Parathyroid adenoma (tissue), 2 donors: ENCODE measurements at regions not wholly inside any gene's neighbourhood (a gene's known extent, or its start where the extent isn't known, plus 50 kb on each side); places are given as distances from the start of the nearest gene placed in this dataset.

Experiments used
- H2AFZ ChIP-seq: fragments of 300-600 bp; sonication (generic); one replicate; pipeline ENCODE4 v1.7.0; 2017; ENCODE audit warnings: antibody characterized with exemption, mild to moderate bottlenecking
- H3K27ac ChIP-seq: fragments of 300-600 bp; sonication (generic); one replicate; pipeline ENCODE4 v1.7.0; 2017
- H3K27me3 ChIP-seq: fragments of 300-600 bp; sonication (generic); one replicate; pipeline ENCODE4 v1.7.0; 2017; ENCODE audit warnings: low read length; ENCODE audit not compliant: control insufficient read depth, insufficient read depth
- H3K36me3 ChIP-seq: fragments of 300-600 bp; sonication (generic); one replicate; pipeline ENCODE4 v1.7.0; 2017; ENCODE audit warnings: low read length; ENCODE audit not compliant: control insufficient read depth, insufficient read depth
- H3K4me1 ChIP-seq: fragments of 300-600 bp; sonication (generic); one replicate; pipeline ENCODE4 v1.7.0; 2017; ENCODE audit warnings: control low read depth
- H3K4me2 ChIP-seq: fragments of 300-600 bp; sonication (generic); one replicate; pipeline ENCODE4 v1.7.0; 2017; ENCODE audit warnings: low read length
- H3K4me3 ChIP-seq: fragments of 300-600 bp; sonication (generic); one replicate; pipeline ENCODE4 v1.7.0; 2017; ENCODE audit warnings: low read depth, low read length
- H3K79me2 ChIP-seq: fragments of 300-600 bp; sonication (generic); one replicate; pipeline ENCODE4 v1.7.0; 2017; ENCODE audit warnings: control low read depth
- H3K9ac ChIP-seq: fragments of 300-600 bp; sonication (generic); one replicate; pipeline ENCODE4 v1.7.0; 2017; ENCODE audit warnings: mild to moderate bottlenecking
- H3K9me3 ChIP-seq: fragments of 300-600 bp; sonication (generic); one replicate; pipeline ENCODE4 v1.7.0; 2017; ENCODE audit warnings: low read length; ENCODE audit not compliant: control insufficient read depth
- CTCF ChIP-seq: fragments of 300-600 bp; sonication (generic); IDR thresholded peaks from one replicate; pipeline ENCODE4 v1.7.0; 2017; ENCODE audit warnings: antibody characterized with exemption, mild to moderate bottlenecking
- donor health status: primary hyperparathyroidism.

DNA sequence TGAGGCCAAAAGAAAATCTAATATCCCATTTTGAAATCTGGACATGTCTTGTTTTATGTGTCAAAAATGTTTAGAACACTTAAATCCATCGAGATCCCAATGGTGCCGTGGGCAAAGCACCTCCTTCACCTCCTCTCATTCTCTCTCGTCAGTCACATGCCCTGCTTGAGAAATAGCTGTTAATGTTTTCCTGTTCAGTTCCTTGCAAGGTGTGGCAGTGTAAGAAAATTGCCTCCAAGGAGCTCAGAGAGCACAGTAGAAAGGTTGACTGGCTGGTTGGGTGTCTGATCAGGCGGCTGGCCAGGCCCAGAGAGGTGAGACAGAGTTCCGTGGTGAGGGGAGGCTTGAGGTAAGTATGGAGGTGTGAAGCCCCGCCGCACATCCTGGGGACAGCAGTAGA is 210.2 kb downstream of the TSN start:
- Histone ChIP-seq H2AFZ (no peak overlapping the region), H3K9ac (no peak overlapping the region), H3K36me3 (no peaks in the 10 kb centered on the region), H3K27me3 (no peaks in the 10 kb centered on the region), H3K27ac (no peak overlapping the region), H3K79me2 (no peaks in the 10 kb centered on the region), H3K9me3 (no peaks in the 10 kb centered on the region), H3K4me2 (no peak overlapping the region), H3K4me1 (no peaks in the 10 kb centered on the region), H3K4me3 (no peak overlapping the region)
- TF ChIP-seq CTCF = no peak

DNA sequence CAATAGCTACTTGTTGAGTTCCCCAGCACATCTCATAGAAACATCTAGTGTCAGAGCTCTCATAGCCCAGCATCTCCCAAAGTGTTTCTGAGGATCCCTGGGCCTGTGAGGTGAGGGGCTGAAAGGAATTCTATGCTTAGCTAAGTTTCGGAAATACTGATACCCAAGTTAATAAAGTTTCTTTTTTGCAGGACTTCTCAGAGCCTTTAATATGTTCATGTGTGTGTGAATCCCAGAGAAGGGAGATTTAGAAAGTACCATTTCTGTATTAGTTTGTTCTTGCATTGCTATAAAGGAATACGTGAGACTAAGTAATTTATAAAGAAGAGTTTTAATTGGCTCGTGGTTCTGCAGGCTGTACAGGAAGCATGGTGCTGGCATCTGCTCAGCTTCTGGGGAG is 211.2 kb downstream of the TSN start:
- Histone ChIP-seq H2AFZ (no peak overlapping the region), H3K79me2 (no peaks in the 10 kb centered on the region), H3K27ac (no peak overlapping the region), H3K9me3 (no peaks in the 10 kb centered on the region), H3K9ac (no peak overlapping the region), H3K36me3 (no peaks in the 10 kb centered on the region), H3K4me2 (no peak overlapping the region), H3K4me3 (no peak overlapping the region), H3K27me3 (no peaks in the 10 kb centered on the region), H3K4me1 (no peaks in the 10 kb centered on the region)
- no peak for TF ChIP-seq CTCF

DNA sequence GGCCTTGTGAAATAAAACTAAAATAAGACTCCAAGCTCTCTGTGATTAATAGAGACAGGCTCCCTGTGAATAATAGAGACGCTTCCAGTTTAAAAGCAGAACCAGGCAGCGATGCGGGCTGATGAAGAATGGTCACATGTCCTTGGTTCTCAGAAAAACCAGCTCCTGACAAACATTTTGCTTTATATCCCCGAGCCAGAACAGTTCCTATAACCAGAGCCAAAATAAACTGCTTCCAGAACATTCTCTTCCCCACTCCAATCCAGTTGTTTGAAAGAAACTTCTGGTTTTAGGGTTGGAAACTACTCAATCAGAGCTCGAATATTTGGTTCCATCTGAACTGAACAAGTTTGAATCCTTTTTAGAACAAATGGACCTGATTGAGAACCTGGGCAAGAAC is 213.7 kb downstream of the TSN start:
- H3K79me2 ChIP-seq = no peaks in the 10 kb centered on the region
- no peak overlapping the region for H3K27ac ChIP-seq
- no peak overlapping the region for H3K4me2 ChIP-seq
- no peak for TF ChIP-seq CTCF
- H3K27me3 ChIP-seq = no peaks in the 10 kb centered on the region
- no peak overlapping the region for H3K9ac ChIP-seq
- no peaks in the 10 kb centered on the region for H3K36me3 ChIP-seq
- H2AFZ ChIP-seq = no peak overlapping the region
- no peaks in the 10 kb centered on the region for H3K9me3 ChIP-seq
- H3K4me1 ChIP-seq = no peaks in the 10 kb centered on the region
- H3K4me3 ChIP-seq = no peak overlapping the region

DNA sequence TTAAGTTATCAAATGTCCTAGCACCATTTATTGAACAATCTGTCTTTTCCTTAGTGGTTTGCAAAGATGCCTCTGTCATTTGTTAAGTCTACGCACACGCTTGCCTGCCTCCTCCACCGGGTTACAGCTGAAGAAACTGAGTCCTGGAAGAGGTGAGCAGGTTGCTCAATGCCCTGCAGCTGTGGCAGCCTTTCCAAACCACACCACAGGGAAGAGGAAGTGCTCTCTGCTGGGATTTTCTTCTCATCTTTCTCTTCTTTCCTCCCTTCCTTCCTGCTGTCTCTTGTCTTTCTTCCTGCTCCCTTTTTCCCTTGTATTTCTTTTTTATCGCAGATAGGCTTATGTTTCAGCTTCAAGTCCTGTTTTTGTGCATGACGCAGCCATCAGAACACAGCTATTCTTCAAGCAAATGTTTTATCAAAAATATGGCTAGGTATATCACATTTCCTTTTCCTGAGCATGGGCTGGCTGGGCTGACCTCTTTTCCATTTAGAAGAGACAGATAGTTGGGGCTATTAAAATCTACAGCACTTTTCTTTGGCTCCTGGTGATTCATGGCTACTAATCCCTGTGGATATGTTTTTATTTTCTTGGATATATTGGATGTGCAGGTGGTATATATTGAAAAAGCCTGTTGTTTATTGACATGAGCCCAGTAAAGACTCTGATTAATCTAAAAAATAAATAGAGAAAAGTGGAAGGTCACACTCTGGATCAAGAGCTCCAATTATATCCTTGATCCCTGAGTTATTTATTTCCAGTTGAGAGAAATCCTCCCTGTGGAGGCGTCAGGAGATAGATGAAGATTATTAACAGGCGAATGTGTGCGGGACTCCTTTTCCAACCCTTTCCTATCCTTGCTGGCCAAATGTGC is 214.6 kb downstream of the TSN start:
- Histone ChIP-seq H3K4me1 (no peaks in the 10 kb centered on the region), H3K79me2 (no peaks in the 10 kb centered on the region), H3K9ac (no peak overlapping the region), H3K9me3 (no peaks in the 10 kb centered on the region), H3K36me3 (no peaks in the 10 kb centered on the region), H3K27ac (no peak overlapping the region), H2AFZ (no peak overlapping the region), H3K4me3 (no peak overlapping the region), H3K4me2 (no peak overlapping the region), H3K27me3 (no peaks in the 10 kb centered on the region)
- TF ChIP-seq CTCF = no peak

DNA sequence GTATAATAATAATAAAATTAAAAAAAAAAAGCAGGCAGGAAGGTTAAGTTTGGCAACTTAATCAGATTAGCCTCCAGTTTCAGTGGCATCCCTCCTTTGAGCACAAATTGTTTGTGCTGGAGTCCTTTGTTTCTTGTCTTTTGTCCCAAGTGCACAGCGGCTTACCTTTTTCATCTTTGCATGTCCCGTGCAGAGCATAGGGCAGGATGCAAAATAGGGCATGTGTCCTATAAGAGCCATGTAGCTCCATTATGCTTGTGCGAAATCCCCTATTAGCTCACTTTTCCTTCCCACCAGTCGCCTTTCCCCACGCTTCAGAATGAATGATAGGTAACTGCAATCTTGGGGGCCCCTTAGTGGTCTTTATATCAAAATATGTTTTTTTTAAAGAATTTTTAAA is 216.8 kb downstream of the TSN start:
- H3K9me3 ChIP-seq = no peaks in the 10 kb centered on the region
- H3K4me2 ChIP-seq = no peak overlapping the region
- no peaks in the 10 kb centered on the region for H3K79me2 ChIP-seq
- H3K36me3 ChIP-seq = no peaks in the 10 kb centered on the region
- no peak overlapping the region for H3K9ac ChIP-seq
- H3K4me3 ChIP-seq = no peak overlapping the region
- H3K27me3 ChIP-seq = no peaks in the 10 kb centered on the region
- H2AFZ ChIP-seq = no peak overlapping the region
- H3K27ac ChIP-seq = no peak overlapping the region
- no peaks in the 10 kb centered on the region for H3K4me1 ChIP-seq
- no peak for TF ChIP-seq CTCF
